ENCODE measurements at regions not wholly inside any gene's neighbourhood (a gene's known extent, or its start where the extent isn't known, plus 50 kb on each side); places are given as distances from the start of the nearest gene placed in this dataset.
A peak's percentile ranks its signal among the peaks of the same experiment; 100 is the strongest.
"Not testable (repeated sequence)": the region's sequence is repeated elsewhere in the genome, so short reads cannot be mapped to it uniquely, and the experiment has no call there.

- H3K27ac Mint-ChIP-seq: no peak overlapping the region
Observed at GRCh38 chr14:71418532-71419245, 511.4 kb downstream of the PCNX1 start.

GRCh38 chr14:71423481-71423880, 508.7 kb upstream of the RGS6 start:
- Mint-ChIP-seq H3K27ac (no peak overlapping the region), H3K36me3 (ENCODE audit: low read depth) (peaks cover 75% of the 10 kb centered on the region), H3K27me3 (no peaks in the 10 kb centered on the region), H3K4me1 (ENCODE audit: low read depth) (peaks cover 10% of the 10 kb centered on the region), H3K9me3 (peaks cover 20% of the 10 kb centered on the region), H3K4me3 (no peak overlapping the region)
- DNase-seq: no peak

More at GRCh38 chr14:71418532-71419245, 511.4 kb downstream of the PCNX1 start:
- DNase-seq: no peak
- no peak overlapping the region for H3K4me3 Mint-ChIP-seq
- peaks cover 68% of the 10 kb centered on the region for H3K36me3 Mint-ChIP-seq (ENCODE audit: low read depth)
- H3K9me3 Mint-ChIP-seq: no peaks in the 10 kb centered on the region
- peaks cover 2% of the 10 kb centered on the region for H3K4me1 Mint-ChIP-seq (ENCODE audit: low read depth)
- no peaks in the 10 kb centered on the region for H3K27me3 Mint-ChIP-seq

- H3K9me3 Mint-ChIP-seq: peaks cover 20% of the 10 kb centered on the region
- no peak overlapping the region for H3K4me3 Mint-ChIP-seq
- H3K27me3 Mint-ChIP-seq: no peaks in the 10 kb centered on the region
- peaks cover 15% of the 10 kb centered on the region for H3K4me1 Mint-ChIP-seq (ENCODE audit: low read depth)
- peaks cover 67% of the 10 kb centered on the region for H3K36me3 Mint-ChIP-seq (ENCODE audit: low read depth)
- no peak for DNase-seq
- no peak overlapping the region for H3K27ac Mint-ChIP-seq
Observed at GRCh38 chr14:71424941-71425340, 507.3 kb upstream of the RGS6 start.

- Mint-ChIP-seq H3K4me1 (ENCODE audit: low read depth) (peaks cover 21% of the 10 kb centered on the region), H3K4me3 (no peak overlapping the region), H3K27ac (no peak overlapping the region), H3K27me3 (no peaks in the 10 kb centered on the region), H3K9me3 (peaks cover 20% of the 10 kb centered on the region), H3K36me3 (ENCODE audit: low read depth) (peaks cover 57% of the 10 kb centered on the region)
- no peak for DNase-seq
Observed at GRCh38 chr14:71426001-71426400, 506.2 kb upstream of the RGS6 start.

- no peak for DNase-seq
- H3K27ac Mint-ChIP-seq: no peak overlapping the region
- H3K4me3 Mint-ChIP-seq: no peak overlapping the region
- H3K9me3 Mint-ChIP-seq: peaks cover 12% of the 10 kb centered on the region
- H3K4me1 Mint-ChIP-seq (ENCODE audit: low read depth): peaks cover 27% of the 10 kb centered on the region
- H3K36me3 Mint-ChIP-seq (ENCODE audit: low read depth): peaks cover 41% of the 10 kb centered on the region
- no peaks in the 10 kb centered on the region for H3K27me3 Mint-ChIP-seq
Observed at GRCh38 chr14:71429902-71430301, 502.3 kb upstream of the RGS6 start.

GRCh38 chr14:71430321-71430677, 501.9 kb upstream of the RGS6 start:
- H3K27ac Mint-ChIP-seq: no peak overlapping the region
- H3K27me3 Mint-ChIP-seq: no peaks in the 10 kb centered on the region
- H3K4me1 Mint-ChIP-seq (ENCODE audit: low read depth): peaks cover 23% of the 10 kb centered on the region
- H3K36me3 Mint-ChIP-seq (ENCODE audit: low read depth): peaks cover 39% of the 10 kb centered on the region
- H3K9me3 Mint-ChIP-seq: peaks cover 8% of the 10 kb centered on the region
- no peak overlapping the region for H3K4me3 Mint-ChIP-seq
- no peak for DNase-seq

- no peaks in the 10 kb centered on the region for H3K27me3 Mint-ChIP-seq
- H3K4me1 Mint-ChIP-seq (ENCODE audit: low read depth): peaks cover 21% of the 10 kb centered on the region
- no peak overlapping the region for H3K4me3 Mint-ChIP-seq
- DNase-seq: no peak
- no peak overlapping the region for H3K27ac Mint-ChIP-seq
- peaks cover 5% of the 10 kb centered on the region for H3K9me3 Mint-ChIP-seq
- H3K36me3 Mint-ChIP-seq (ENCODE audit: low read depth): peaks cover 38% of the 10 kb centered on the region
Observed at GRCh38 chr14:71430678-71431376, 501.4 kb upstream of the RGS6 start.

GRCh38 chr14:71432334-71433110, 499.7 kb upstream of the RGS6 start:
- Mint-ChIP-seq H3K36me3 (ENCODE audit: low read depth) (peaks cover 22% of the 10 kb centered on the region), H3K27ac (no peak overlapping the region), H3K4me1 (ENCODE audit: low read depth) (peaks cover 21% of the 10 kb centered on the region), H3K4me3 (no peak overlapping the region), H3K27me3 (no peaks in the 10 kb centered on the region), H3K9me3 (no peaks in the 10 kb centered on the region)
- no peak for DNase-seq

GRCh38 chr14:71433303-71433702, 498.9 kb upstream of the RGS6 start:
- Mint-ChIP-seq H3K36me3 (ENCODE audit: low read depth) (peaks cover 20% of the 10 kb centered on the region), H3K27me3 (no peaks in the 10 kb centered on the region), H3K4me3 (no peak overlapping the region), H3K9me3 (no peaks in the 10 kb centered on the region), H3K4me1 (ENCODE audit: low read depth) (peaks cover 25% of the 10 kb centered on the region), H3K27ac (no peak overlapping the region)
- no peak for DNase-seq

GRCh38 chr14:71435641-71436040, 496.6 kb upstream of the RGS6 start:
- not testable (repeated sequence) for H3K9me3 Mint-ChIP-seq, H3K27me3 Mint-ChIP-seq, DNase-seq, H3K4me3 Mint-ChIP-seq, H3K27ac Mint-ChIP-seq
- Mint-ChIP-seq H3K4me1 (ENCODE audit: low read depth) (peaks cover 26% of the 10 kb centered on the region), H3K36me3 (ENCODE audit: low read depth) (peaks cover 30% of the 10 kb centered on the region)

- H3K4me3 Mint-ChIP-seq: no peak overlapping the region
- H3K27ac Mint-ChIP-seq: no peak overlapping the region
- H3K36me3 Mint-ChIP-seq (ENCODE audit: low read depth): peaks cover 30% of the 10 kb centered on the region
Observed at GRCh38 chr14:71437870-71438269, 494.4 kb upstream of the RGS6 start.

GRCh38 chr14:71438684-71439083, 493.5 kb upstream of the RGS6 start:
- Mint-ChIP-seq H3K9me3 (no peaks in the 10 kb centered on the region), H3K4me3 (no peak overlapping the region), H3K36me3 (ENCODE audit: low read depth) (peaks cover 26% of the 10 kb centered on the region), H3K27me3 (no peaks in the 10 kb centered on the region), H3K4me1 (ENCODE audit: low read depth) (peaks cover 16% of the 10 kb centered on the region), H3K27ac (no peak overlapping the region)
- DNase-seq: no peak

More at GRCh38 chr14:71437870-71438269, 494.4 kb upstream of the RGS6 start:
- Mint-ChIP-seq H3K27me3 (no peaks in the 10 kb centered on the region), H3K9me3 (no peaks in the 10 kb centered on the region), H3K4me1 (ENCODE audit: low read depth) (peaks cover 16% of the 10 kb centered on the region)
- no peak for DNase-seq

- Mint-ChIP-seq H3K9me3 (no peaks in the 10 kb centered on the region), H3K36me3 (ENCODE audit: low read depth) (peaks cover 10% of the 10 kb centered on the region), H3K27ac (no peak overlapping the region), H3K4me1 (ENCODE audit: low read depth) (peaks cover 20% of the 10 kb centered on the region), H3K27me3 (no peaks in the 10 kb centered on the region), H3K4me3 (no peak overlapping the region)
- no peak for DNase-seq
Observed at GRCh38 chr14:71441126-71441525, 491.1 kb upstream of the RGS6 start.

- no peaks in the 10 kb centered on the region for H3K27me3 Mint-ChIP-seq
- H3K27ac Mint-ChIP-seq: peak overlapping the region; percentile 12
- H3K4me3 Mint-ChIP-seq: no peak overlapping the region
- H3K4me1 Mint-ChIP-seq (ENCODE audit: low read depth): peaks cover 13% of the 10 kb centered on the region
- no peaks in the 10 kb centered on the region for H3K9me3 Mint-ChIP-seq
- H3K36me3 Mint-ChIP-seq (ENCODE audit: low read depth): peaks cover 5% of the 10 kb centered on the region
- DNase-seq: no peak
Observed at GRCh38 chr14:71444030-71444822, 488.0 kb upstream of the RGS6 start.

Data from activated T-cell treated with anti-CD3 and anti-CD28 coated beads, Interleukin-2, amount 50 U/mL, for 24 hours (primary cell).